Esophagus squamous epithelium (tissue), 5 donors: ENCODE measurements at regions not wholly inside any gene's neighbourhood (a gene's known extent, or its start where the extent isn't known, plus 50 kb on each side); places are given as distances from the start of the nearest gene placed in this dataset.

ENCODE experiments used
- DNase-seq: peaks from one replicate; lab custom pipeline; 2025; lab: John Stamatoyannopoulos, UW
- H3K27ac ChIP-seq, 4 donors: fragments of 200-600 bp; sonication (generic); one replicate each; pipeline ENCODE4 v1.5.1; 2016 to 2019; ENCODE audit warnings: mild to moderate bottlenecking in 1 of 4
- H3K27me3 ChIP-seq, 4 donors: fragments of 200-600 bp; sonication (generic); 1 replicate in 3 of 4; 2 replicates in 1 of 4; pipeline versions ENCODE4 v1.5.1 to v1.6.0; 2017 to 2021; ENCODE audit warnings: antibody characterized with exemption in 1 of 4
- H3K36me3 ChIP-seq, 3 donors: fragments of 200-600 bp; sonication (generic); one replicate each; pipeline ENCODE4 v1.5.1; 2016 to 2019
- H3K4me1 ChIP-seq, 3 donors: fragments of 200-600 bp; sonication (generic); one replicate each; pipeline ENCODE4 v1.5.1; 2017 to 2019
- H3K4me3 ChIP-seq, 4 donors: fragments of 200-600 bp; sonication (generic); 1 replicate in 3 of 4; 2 replicates in 1 of 4; pipeline ENCODE4 v1.5.1; 2016 to 2019; ENCODE audit warnings: mild to moderate bottlenecking in 2 of 4, moderate library complexity in 1 of 4
- H3K9me3 ChIP-seq, 3 donors: fragments of 200-600 bp; sonication (generic); one replicate each; pipeline ENCODE4 v1.5.1; 2016 to 2019
- POLR2A ChIP-seq, 4 donors: fragments of 450-650 bp; IDR thresholded peaks; one replicate each; pipeline ENCODE4 v1.6.1; 2017; ENCODE audit warnings: antibody characterized with exemption in 4 of 4, mild to moderate bottlenecking in 4 of 4, moderate library complexity in 3 of 4
- WGBS, 2 donors: methylation state at CpG; one replicate each; pipeline ENCODE4 v1.1.5; 2018; 5-methylcytosine and 5-hydroxymethylcytosine counted together
- intact Hi-C: fragments of 100-400 bp; cut with DNase I; formaldehyde crosslinking; loops from one replicate; pipeline ENCODE4 v1.15.0; 2022
- TF ChIP-seq, protein P1 (sequence below), 6 experiments: fragments of 450-650 bp in 4 of 6; fragments of 200-600 bp in 2 of 6; sonication (generic) in 2 of 6; IDR thresholded peaks; one replicate each; pipeline ENCODE4 v1.5.1; 2016 to 2019; ENCODE audit warnings: antibody characterized with exemption in 6 of 6, mild to moderate bottlenecking in 4 of 6, moderate library complexity in 4 of 6
- donor health status: DM: yes; HTN: yes; CAD: no.

DNA sequence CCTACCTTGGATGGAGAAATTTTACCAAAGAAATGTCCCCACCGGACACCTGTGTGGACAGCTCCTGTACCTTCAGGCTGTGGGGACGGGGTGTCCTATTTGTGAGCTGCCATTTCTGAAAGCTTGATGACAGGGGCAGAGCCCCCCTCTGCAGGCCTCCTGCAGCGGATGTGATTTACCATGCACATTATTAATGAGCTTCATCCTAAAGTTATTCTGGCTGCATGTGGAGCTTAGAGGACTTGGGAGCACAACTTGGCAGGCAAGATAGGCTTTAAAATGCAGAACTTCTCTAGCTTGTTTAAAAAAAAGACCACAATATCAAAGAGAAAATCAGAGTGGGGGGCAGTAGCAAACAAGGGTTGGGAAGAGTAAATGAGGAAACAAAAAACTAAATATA is 350.0 kb upstream of the KLHL29 start:
- intact Hi-C loops = no loop called here
- 79 to 80% methylated on average over 3 of the region's 3 CpGs for WGBS, 2 donors
- DNase-seq = no peak
- TF ChIP-seq, protein P1, sequence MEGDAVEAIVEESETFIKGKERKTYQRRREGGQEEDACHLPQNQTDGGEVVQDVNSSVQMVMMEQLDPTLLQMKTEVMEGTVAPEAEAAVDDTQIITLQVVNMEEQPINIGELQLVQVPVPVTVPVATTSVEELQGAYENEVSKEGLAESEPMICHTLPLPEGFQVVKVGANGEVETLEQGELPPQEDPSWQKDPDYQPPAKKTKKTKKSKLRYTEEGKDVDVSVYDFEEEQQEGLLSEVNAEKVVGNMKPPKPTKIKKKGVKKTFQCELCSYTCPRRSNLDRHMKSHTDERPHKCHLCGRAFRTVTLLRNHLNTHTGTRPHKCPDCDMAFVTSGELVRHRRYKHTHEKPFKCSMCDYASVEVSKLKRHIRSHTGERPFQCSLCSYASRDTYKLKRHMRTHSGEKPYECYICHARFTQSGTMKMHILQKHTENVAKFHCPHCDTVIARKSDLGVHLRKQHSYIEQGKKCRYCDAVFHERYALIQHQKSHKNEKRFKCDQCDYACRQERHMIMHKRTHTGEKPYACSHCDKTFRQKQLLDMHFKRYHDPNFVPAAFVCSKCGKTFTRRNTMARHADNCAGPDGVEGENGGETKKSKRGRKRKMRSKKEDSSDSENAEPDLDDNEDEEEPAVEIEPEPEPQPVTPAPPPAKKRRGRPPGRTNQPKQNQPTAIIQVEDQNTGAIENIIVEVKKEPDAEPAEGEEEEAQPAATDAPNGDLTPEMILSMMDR (IDR thresholded peaks at IDR 0.05) = no peak
- TF ChIP-seq POLR2A (IDR thresholded peaks at IDR 0.05) = no peak
- no peaks in the 10 kb centered on the region for H3K36me3 ChIP-seq
- no peaks in the 10 kb centered on the region for H3K9me3 ChIP-seq
- H3K4me3 ChIP-seq = no peak overlapping the region
- H3K4me1 ChIP-seq = no peaks in the 10 kb centered on the region
- H3K27ac ChIP-seq = no peak overlapping the region
- no peaks in the 10 kb centered on the region for H3K27me3 ChIP-seq

DNA sequence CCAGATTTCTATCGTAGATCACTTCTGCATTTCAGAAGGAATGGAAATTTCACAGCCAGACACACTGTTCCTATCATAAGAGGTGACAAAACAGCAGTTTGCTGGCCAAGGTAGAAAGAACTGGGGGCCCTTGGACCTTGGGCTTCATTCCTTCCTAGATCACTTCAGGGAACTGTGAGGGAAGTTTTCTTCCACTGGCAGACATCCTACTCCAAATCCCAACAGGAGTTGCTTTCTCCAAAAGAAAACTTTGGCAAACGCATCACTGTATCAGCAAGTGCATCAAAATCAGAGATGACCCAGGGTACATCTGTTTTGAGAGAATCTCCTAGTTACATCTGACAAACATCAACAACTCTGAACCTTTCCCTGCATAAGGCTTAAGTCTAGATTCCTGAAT is 348.4 kb upstream of the KLHL29 start:
- WGBS, 2 donors = 55 to 66% methylated on average over 2 of the region's 2 CpGs
- no peaks in the 10 kb centered on the region for H3K36me3 ChIP-seq
- TF ChIP-seq, protein P1 (IDR thresholded peaks at IDR 0.05) = no peak
- TF ChIP-seq POLR2A (IDR thresholded peaks at IDR 0.05) = no peak
- peak overlapping the region in 1 of 4 donors; percentile 0 for H3K27ac ChIP-seq
- H3K9me3 ChIP-seq = no peaks in the 10 kb centered on the region
- H3K27me3 ChIP-seq = no peaks in the 10 kb centered on the region
- H3K4me3 ChIP-seq = no peak overlapping the region
- H3K4me1 ChIP-seq = no peaks in the 10 kb centered on the region
- no peak for DNase-seq
- intact Hi-C loops = no loop called here

DNA sequence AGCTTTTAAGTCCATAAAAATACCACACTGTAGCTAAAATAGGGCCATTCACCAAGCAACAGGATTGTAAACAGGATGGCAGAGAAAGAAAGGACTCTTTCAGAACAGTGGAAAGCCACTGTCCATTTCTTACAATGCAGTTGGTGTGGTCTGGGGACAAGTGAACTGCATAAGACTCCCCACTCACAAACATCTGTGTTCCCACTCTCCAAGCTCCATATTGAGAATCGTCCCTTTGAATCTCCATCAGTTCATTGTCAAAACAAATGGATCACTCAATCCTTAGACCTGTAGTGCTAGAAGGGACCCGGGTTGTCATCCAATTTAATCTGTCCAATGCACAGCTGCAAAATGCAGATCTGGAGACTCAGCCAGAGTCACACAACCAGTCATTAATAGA is 347.4 kb upstream of the KLHL29 start:
- no peaks in the 10 kb centered on the region for H3K36me3 ChIP-seq
- TF ChIP-seq POLR2A (IDR thresholded peaks at IDR 0.05) = no peak
- TF ChIP-seq, protein P1 (IDR thresholded peaks at IDR 0.05) = no peak
- H3K27ac ChIP-seq = no peak overlapping the region
- no peak overlapping the region for H3K4me3 ChIP-seq
- no peak for DNase-seq
- 84 to 90% methylated on average over 2 of the region's 2 CpGs for WGBS, 2 donors
- H3K9me3 ChIP-seq = no peaks in the 10 kb centered on the region
- H3K27me3 ChIP-seq = no peaks in the 10 kb centered on the region
- H3K4me1 ChIP-seq = peaks cover 0 to 5% (median 0%) of the 10 kb centered on the region in 3 donors
- intact Hi-C loops = no loop called here

DNA sequence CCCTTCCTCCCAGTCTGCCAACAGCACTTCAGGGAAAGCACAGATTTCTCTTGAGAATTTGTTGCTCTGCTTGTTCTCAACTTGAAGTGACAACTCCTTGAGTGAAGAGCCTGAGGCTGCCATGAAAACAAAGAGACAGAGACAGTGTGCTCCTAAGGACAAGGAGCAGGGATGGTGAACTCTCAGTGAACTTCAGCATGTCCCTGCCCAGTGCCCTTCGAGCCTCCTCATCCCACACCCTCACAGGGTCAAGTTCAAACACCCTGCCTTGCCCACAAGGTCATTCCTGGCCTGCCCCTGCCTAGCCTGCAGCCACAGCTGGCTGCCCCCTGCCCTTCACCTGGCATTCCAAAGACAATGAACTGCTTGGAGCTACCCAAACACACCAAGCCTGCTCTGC is 343.5 kb upstream of the KLHL29 start:
- WGBS, 2 donors = 0 to 11% methylated on average over 1 of the region's 1 CpG
- intact Hi-C loops = no loop called here
- TF ChIP-seq POLR2A (IDR thresholded peaks at IDR 0.05) = no peak
- TF ChIP-seq, protein P1 (IDR thresholded peaks at IDR 0.05) = no peak

DNA sequence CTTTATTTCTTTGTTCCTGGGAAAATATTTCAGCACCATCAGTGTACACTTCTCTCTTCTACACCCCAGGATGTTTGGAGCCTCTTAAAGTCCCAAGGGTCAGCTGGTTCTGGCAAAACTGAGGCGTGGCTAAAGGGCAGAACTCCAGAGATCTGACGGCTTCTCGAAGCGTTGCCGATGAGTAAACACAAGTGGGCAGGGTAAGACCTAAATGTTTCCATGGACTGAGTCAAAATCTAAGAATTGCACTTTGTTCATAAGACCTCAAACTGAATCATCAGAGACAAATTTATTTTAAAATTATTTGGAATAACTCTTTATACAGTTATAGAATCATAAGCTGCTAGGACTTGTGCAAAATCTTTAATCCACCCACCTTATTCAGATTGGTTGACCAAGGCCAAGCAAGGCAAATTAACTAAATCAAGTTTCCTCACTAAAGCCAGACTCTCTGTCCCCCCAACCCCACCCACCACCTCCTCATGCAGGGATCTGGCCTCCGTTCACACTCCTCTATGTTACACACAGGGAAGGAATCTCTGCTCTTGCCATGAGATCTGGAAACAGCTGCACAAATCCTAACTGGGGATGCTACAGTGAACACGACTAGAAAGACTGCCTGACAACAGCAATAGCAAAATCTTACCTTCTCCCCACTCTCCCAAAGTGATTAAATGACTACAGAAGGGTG is 342.6 kb upstream of the KLHL29 start:
- intact Hi-C loops = no loop called here
- no peak for TF ChIP-seq POLR2A (IDR thresholded peaks at IDR 0.05)
- TF ChIP-seq, protein P1 (IDR thresholded peaks at IDR 0.05) = no peak
- H3K4me3 ChIP-seq = no peak overlapping the region
- no peak for DNase-seq
- WGBS, 2 donors = 26 to 65% methylated on average over 7 of the region's 7 CpGs
- peaks cover 0 to 9% (median 0%) of the 10 kb centered on the region in 3 donors for H3K4me1 ChIP-seq
- H3K27me3 ChIP-seq = no peaks in the 10 kb centered on the region
- H3K36me3 ChIP-seq = no peaks in the 10 kb centered on the region
- peak overlapping the region in 2 of 4 donors; percentile 45 to 50 for H3K27ac ChIP-seq
- no peaks in the 10 kb centered on the region for H3K9me3 ChIP-seq

More for the DNA sequence above, 343.5 kb upstream of the KLHL29 start:
- Histone ChIP-seq H3K27me3 (no peaks in the 10 kb centered on the region), H3K4me3 (no peak overlapping the region), H3K27ac (peak overlapping the region in 2 of 4 donors; percentile 45 to 50), H3K4me1 (peaks cover 0 to 9% (median 0%) of the 10 kb centered on the region in 3 donors), H3K9me3 (no peaks in the 10 kb centered on the region), H3K36me3 (no peaks in the 10 kb centered on the region)
- no peak for DNase-seq
